HG02678 (cell line): ENCODE measurements at regions not wholly inside any gene's neighbourhood (a gene's known extent, or its start where the extent isn't known, plus 50 kb on each side); places are given as distances from the start of the nearest gene placed in this dataset.

Experiments used
- ATAC-seq: cut with Tn5 transposase; IDR thresholded peaks from one replicate; pipeline ENCODE4 v1.9.1; 2021; ENCODE audit warnings: mild to moderate bottlenecking, moderate library complexity; ENCODE audit not compliant: unreplicated experiment

DNA sequence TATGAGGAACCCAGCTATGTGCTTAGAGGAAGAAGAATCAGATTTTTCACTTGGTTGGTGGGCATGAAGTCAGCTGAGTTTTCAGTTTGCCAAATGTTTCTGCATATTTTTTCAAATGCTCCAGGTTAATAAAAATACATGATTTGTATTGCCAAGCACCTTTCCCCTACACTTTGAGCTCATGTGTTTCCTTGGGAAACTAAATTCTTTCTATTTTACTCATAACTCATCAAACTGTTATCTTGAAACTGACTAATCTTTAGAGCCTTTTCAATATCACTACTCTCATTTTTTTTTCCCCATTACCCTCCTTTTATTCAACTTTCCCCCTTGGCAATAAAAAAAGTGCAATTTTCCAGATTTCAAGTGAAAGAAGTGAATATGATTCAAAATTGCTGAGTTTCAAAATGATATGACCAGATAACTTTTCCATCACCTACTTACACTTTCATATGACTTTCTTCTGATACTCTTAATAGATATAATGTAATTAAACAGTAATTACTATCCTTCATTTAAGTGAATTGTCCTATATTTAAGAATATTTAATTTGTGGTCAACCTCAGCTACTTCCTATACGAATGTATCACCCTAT lies 91.9 kb upstream of the SOX6 start:
- no peak for ATAC-seq

DNA sequence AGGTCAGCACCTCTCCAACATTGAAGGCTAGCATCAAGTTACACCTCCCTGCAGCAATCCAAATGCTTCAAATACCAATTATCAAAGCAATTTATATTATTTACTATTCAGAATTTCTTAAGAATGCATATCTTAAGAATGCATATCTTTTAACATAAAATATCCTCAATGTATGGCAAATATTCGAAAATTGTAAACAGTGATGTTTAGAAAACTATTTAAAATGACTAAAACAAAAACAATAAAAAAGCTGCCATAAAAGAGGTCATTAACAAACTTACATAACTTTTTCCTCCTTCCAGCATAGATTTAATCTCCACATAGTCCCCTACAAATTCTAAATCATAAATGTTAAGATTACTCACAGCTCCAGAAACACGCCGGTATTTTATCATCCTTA lies 85.1 kb upstream of the SOX6 start:
- no peak for ATAC-seq

DNA sequence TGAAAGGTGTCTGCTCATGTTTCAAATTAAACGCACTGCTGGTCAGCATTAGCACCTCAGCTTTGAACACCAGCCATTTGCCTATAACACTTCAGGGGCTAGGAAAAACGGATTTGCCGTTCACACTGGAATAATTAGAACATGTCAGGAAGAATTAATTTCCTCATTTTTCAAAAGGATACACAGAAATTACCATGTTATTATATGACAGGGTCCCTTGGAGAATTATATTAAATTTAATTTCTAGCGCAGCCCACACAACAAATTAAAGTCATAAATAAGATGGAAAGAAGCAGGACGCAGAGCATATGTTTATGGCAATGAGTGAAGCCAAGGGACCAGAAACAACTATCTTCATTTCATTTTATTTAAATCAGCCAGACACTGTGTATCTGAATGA lies 83.8 kb upstream of the SOX6 start:
- ATAC-seq, result no peak

DNA sequence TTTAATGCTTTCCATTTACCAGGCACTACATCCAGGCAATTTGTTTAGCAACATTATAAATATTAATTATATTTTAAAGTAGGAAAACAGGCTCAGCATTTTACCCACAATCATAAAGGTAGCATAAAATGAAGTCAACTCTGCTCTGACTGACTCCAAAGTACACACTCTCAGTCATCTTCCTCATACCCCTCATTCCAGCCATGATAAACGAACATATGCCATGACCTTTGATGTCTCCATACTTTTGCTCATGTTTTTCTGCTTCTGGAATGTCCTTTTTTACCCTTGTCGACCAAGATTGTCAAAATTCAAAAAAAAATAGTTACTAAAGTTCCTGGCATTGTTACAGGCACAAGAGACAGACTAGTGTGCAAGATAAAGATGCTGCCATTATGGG lies 77.7 kb upstream of the SOX6 start:
- no peak for ATAC-seq

DNA sequence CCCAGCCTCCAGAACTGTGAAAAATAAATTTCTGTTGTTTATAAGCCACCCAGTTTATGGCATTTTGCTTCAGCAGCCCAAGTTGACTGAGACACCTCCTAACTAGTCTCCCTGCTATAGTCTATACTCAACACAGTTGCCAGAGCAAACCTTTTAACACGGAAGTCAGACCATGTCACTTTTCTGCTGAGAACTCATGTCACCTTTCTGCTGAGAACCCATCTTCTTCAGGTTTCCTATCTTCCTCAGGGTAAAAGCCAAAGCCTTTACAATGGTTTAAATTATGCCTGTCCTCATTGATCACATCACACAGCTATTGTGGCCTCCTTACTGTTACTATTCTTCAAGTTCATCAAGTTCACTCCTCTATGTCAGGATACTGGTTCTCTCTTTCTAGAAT lies 74.3 kb upstream of the SOX6 start:
- ATAC-seq, result no peak

DNA sequence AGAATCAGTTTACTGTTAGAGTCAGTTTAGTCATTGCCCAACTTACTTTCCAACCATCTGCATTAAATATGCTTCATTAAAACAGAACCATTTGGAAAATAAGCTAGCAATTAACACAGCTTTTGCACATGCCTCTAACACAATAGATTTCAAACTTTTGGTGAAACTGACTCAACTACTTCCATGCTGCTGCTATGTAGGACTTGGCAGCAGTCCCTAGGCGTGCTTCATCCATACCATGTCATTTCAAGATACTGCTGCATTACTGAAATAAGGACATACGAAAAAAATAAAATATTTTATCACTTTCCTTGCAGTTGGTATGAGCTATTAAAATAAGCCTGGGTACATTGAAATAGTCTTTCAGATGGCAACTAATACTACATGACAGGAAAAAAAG lies 65.5 kb upstream of the SOX6 start:
- no peak for ATAC-seq

DNA sequence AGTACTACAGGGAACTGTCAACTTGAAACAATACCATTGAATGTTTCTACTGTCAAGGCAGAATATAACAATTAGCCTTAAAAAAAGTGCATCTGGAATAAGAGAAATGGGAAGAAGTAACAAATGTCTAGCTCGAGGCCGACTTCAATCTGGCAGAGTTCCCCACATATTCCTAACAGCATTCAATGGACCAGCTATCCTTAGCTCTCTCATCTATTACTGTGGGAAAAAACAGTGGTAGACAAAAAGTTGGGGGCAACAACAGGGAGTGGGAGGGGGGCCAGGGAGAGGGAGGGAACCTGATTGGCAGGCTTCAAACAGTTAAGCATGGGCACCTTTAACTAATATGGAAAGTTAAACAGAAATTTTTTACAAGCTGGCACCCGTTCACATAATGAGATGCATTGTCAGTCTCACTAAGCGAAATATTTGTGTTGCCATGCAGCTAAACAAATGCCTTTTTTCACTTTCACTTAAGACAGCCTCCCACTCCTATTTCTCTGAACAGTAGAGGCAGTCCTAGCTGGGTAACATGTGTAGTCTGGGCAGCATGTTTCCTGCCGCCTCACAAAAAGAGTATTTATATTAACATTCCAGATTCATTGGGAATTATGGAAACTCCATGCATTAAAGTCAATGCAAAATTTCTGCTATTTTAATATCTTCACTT lies 62.2 kb upstream of the SOX6 start:
- ATAC-seq, result no peak

DNA sequence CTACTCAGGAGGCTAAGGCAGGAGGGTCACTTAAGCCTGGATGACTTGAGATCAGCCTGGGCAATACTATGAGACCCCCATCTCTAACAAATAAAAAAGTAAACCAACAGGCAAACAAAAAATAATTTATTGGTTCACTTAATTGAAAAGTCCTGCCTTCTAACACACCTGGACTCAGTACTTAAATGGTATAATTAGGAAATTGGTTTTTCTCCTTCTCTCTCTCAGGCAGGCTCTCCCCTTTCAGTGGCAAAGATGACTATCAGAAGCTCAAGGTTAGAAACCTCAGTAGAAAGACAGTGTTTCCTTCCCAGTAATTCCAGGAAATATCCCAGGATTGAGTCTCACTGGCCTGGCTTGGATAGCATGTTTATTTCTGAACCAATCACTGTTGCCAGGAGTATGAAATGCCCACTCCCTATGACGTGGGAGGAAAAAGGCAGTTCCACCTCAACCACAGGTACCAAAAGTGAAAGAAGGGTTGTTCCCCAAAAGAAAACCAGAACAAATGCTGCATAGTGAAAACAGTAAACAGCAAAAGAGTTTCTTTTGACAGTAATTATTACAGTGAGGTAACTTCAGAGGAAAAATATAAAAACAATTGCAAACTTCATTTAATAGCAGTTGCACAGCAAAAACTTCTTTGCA lies 56.3 kb upstream of the SOX6 start:
- peak; percentile 50 for ATAC-seq

DNA sequence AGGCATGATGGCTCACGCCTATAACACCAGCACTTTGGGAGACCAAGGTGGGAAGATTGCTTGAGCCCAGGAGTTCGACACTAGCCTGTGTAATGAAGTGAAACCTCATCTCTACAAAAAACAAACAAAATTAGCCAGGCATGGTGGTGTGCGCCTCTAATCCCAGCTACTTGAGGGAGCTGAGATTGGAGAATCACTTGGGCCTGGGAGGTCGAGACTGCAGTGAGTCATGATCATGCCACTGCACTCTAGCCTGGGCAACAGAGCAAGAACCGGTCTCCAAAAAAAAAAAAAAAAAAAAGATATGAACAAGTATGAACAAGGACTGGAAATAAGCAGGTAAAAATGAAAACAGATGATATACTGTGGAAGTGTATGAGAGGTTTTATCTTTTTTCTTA lies 54.1 kb upstream of the SOX6 start:
- no peak for ATAC-seq

DNA sequence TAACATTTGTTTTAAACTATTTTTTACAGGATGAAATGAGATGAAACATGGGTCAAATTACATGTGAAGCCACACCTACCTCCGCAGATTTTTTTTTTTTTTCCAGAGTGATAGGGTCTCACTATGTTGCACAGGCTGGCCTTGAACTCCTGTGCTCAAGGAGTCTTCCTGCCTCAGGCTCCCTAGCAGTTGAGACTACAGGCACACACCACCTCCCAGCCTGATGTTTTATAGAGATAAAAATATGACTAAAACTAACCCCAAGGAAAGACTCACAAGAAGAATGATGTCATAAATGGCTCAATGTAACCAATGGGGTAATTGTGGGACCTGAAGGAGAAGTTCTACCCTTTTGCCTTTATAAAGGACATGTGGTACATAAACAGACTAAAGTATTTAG lies 52.3 kb upstream of the SOX6 start:
- no peak for ATAC-seq

DNA sequence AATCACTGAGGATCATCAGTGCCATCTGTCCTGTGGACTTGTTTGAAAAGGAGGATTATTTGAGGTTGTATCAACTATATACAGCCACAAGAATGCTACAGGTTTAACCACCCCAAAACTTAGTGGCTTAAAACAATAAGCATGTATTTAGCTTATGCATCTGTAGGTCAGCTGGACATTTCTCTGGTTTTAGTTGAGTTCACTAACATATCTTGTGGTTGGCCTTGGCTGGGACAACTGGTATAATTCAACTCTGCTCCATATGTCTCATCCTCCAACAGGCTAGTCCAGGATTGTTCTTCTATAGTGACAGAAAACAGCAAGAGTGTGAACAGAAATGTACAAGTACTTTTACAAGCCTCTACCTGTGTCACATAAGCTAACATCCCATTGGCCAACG lies 49.9 kb upstream of the SOX6 start:
- no peak for ATAC-seq
